NCI-H2029 treated with DMSO at 0.1 percent for 48 hours (cell line): ENCODE measurements at regions not wholly inside any gene's neighbourhood (a gene's known extent, or its start where the extent isn't known, plus 50 kb on each side); places are given as distances from the start of the nearest gene placed in this dataset.
"Not testable (repeated sequence)": the region's sequence is repeated elsewhere in the genome, so short reads cannot be mapped to it uniquely, and the experiment has no call there.

Experiments
- DNase-seq: peaks from one replicate; lab custom pipeline; 2025; lab: John Stamatoyannopoulos, UW

DNA sequence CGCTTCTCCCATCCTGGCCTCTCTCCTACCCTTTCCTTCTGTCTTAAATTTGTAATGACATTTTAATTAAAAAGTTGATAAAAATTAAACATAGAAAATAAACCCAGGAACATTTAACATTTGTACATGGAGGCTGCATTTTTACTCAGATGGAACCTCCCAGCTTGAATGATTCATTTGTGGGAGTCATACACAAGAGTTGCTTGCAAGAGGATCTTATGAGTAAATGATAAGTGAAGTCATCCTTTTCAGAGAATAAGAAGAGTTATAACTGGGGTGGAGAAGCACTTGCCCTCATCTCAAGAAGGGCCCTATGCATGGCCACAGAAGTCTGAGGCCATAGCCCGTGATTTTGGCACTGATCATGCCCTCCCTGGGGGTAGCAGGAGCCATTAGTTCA, 482.9 kb upstream of the BOD1L1 start:
- DNase-seq = no peak

DNA sequence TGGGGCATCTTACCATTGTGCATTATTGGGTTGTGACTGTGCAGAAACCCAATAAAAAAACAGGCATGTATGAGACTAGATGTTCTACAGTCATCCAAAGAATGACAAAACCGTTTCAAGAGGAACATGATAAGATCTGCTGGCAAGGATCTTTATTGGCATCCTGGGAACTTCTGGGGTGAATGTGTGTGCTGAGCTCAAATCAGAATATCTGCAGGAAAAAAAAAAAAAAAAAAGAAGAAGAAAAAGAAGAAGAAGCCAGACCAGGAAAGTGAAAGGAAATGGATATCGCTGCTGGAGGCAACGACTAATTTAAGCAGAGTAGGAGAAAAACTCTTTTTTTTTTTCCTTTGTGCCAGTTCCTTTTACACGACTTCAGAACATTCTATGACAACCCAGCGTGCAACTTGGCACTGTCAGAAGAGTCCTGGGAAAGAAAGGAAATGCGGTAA, 484.2 kb upstream of the BOD1L1 start:
- no peak for DNase-seq

DNA sequence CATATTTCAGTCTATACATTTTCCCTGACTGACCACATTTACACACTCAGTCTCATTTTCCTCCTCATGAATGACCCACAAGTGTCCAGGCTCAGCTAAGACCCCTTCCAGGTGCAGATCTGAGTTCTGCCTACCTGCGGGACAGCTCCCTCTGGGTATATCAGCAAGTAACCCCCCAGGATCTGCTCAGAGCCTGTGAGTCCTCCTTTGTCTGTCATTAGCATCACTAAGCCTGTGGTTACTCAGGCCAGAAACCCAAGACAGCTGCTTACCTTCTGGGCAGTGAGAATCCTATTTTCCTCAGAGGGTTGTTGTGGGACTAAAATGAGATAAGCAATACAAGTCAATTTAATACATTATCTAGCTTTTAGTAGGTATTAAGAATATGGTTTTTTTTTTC, 487.6 kb upstream of the BOD1L1 start:
- DNase-seq = no peak

DNA sequence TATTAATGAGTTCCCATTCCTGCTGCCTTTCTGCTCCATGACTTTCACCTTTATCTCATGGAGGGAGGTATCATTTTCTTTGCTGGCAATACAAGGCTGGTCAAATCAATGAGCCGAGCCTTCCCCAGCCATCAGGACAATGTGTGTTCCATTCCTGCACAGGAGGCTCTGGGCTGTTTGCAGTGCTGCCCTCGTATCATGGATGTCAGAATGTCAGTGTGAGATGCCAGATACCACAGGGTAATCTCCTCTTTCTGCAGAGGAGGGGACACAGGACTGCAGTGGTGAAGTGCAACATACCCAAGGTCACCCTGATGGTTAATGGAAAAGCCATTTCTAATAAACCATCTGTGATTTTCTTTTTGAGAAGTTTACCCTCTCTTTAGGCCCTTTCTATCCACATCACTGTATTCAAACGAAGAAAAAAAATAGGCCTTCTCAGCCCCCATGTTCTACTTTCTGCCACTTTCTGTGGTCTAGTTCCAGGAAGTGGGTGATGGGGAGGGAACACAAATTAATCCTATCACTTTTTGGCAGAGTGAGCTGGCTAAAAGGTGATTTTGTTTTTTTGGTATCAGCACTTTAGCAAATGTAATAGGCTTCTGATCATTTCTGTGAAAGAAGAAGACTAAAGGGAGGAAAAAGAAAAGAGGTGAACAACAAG, 490.2 kb upstream of the BOD1L1 start:
- DNase-seq = no peak

- no peak for DNase-seq
Observed at GRCh38 chr4:14124816-14125215, 497.3 kb upstream of the BOD1L1 start.

DNA sequence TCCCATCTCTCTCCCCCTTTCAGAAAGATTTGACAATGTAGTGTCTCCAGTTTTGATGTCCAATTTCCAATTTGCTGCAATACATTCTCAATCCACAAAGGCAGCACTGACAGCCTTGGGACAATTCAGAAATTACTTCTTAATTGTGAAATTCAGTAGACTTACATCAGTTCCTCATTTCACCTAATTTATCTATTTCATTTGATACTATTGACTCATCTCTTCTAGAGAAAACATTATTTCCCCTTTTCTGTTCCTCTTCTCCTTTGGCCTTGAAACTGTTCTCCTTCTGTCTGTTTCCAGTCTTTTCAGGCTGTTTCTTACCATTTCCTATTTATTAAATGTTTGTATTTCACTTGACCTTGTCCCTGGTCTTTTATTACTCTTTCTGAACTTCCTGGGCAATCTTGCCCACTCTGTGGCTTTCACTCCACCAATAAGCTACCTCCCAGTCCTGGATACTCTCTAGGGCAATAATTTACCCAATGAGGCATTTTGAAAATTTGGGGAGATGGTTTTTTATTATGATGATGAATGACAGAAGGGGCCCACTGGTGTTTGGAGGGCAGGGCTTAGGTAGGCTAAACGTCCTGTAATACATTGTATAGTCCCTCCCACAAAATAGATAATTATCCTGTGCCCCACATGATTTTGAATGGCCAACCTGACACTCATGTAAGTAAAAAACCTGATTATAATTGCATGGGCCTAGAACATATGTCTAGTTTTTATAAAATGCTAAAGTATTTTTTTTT, 498.0 kb upstream of the BOD1L1 start:
- DNase-seq = no peak

GRCh38 chr4:14130551-14130950, 503.0 kb upstream of the BOD1L1 start:
- DNase-seq = no peak

- DNase-seq = no peak
Observed at GRCh38 chr4:14131335-14131734, 503.8 kb upstream of the BOD1L1 start.

DNA sequence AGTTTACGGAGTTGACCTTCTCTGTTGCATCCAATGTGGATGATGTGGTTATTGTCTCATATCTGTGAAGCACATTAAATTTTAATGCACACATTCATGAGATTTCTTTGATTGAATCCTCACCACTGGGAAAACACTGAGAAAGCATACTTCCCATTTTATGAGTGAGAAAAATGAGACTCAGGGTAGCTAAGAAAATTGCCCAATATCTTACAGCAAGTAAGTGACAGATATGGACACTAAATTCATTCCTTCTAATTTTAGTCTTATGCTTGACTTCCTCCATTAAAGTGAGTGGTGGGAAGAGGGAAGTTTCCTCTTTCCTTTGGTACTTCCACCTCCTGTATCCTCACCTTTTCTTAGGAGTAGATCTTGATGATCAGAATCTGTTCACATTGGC, 504.8 kb upstream of the BOD1L1 start:
- DNase-seq = no peak

DNA sequence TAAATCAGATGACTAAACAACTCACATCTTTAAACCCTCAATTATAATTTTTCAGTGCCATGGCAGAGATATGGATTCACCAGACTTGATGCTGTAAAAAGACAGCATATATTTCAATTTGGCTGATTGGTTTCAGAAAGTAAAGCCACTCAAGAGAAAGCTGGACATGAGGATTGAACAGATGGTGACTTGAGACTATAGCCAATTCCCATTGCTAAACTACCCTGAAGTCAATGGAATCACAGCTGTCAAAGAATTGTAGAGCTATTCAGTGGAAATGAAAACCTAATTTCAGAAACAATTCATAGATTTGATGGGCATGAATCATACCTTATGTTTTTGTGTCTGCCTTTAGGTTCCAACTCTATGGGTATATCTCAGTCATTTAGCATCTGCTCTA, 510.6 kb upstream of the BOD1L1 start:
- DNase-seq = no peak

GRCh38 chr4:14143892-14144291, 516.4 kb upstream of the BOD1L1 start:
- DNase-seq = no peak

DNA sequence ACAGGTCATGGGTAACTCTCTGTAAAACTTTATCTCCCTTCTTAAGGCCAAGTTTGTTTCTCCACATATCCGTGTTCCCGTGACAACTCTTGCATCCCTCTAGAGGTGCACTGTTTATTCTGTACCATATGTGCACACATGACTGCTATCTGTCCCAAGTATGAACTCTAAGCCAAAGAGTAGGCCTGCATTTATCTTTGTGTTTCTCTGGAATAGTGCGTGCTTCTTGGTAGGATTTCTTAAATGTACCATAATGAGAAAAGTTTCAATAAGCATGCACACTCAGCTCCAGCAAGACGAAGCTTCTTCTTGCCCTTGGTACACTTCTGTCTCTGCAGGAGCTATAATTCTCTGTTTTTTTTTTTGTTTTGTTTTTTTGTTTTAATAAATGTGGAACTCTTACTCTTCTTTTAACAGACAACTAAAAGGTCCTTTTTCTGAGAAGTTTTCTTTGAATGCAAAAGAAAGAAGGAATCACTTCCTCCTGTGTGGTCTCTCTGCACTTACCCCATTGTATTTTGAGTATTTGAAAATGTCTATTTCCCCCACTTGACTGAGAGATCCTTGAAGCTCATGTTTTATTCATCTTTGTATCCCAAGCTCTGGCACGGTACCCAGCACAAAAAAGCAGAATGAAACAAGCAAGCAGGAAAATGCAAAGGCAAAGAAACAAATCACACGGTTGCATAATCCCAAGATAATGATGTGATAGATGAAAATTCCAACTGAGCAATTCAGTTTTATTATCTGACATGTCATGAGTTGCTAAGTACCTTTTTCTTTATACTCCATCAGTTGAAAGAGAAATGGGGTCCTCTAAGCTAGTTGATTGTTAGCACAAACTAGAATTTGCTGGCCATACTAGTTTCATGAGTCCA, 521.9 kb upstream of the BOD1L1 start:
- no peak for DNase-seq

GRCh38 chr4:14151101-14151500, 523.6 kb upstream of the BOD1L1 start:
- no peak for DNase-seq

- DNase-seq = no peak
Observed at GRCh38 chr4:14152834-14153519, 525.5 kb upstream of the BOD1L1 start.

DNA sequence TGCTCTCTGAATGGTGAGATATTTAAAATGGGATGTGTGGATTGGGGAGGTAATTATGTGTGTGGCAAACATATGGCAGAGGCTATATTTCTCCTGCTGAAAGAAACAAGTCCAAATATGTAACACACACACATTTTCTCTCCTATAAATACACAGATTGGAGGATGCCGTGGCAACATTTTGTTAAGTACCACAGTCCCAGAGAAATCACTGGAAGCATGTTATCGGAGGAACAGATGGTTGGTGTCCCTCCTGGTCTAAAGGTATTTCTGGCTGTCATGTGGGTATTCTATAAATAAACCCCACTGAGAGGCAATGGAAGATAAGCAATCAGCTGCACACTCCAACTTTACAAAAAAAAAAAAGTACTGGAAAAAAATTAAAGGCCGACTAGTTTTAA, 528.3 kb upstream of the BOD1L1 start:
- DNase-seq = no peak

- no peak for DNase-seq
Observed at GRCh38 chr4:14157262-14157661, 529.7 kb upstream of the BOD1L1 start.

GRCh38 chr4:14165222-14165920, 537.8 kb upstream of the BOD1L1 start:
- DNase-seq = no peak

DNA sequence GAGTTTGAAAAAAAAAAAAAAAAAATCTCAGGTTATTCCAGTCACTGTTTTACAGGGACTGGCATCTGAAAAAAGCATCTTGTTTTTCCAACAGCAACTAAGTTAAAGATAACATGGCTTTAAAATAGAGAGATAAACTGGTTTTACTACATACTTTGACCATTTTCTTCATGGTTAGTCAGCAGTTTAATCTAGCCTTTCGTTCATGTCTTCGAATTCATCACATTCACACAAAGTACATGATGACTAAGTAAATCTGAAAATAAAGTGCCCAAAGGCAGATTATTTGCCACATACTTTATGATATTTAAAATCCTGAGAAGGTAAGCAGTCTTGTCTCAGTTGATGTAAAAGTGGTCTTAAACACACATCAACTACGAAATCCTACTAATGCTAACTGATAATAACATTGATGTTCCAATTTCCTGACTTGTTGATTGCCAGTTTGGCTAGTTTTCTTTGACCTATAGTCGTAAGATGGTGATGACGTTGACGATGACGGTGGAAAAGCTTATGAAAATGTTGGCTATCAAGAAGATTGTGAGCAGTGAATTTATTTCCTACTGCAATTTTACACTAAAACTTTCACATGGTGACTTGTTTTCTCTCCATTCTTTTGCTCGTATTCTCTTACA, 540.5 kb upstream of the BOD1L1 start:
- DNase-seq = no peak

GRCh38 chr4:14168919-14169318, 541.4 kb upstream of the BOD1L1 start:
- DNase-seq = peak; percentile 25

- DNase-seq = no peak
Observed at GRCh38 chr4:14169460-14169859, 541.9 kb upstream of the BOD1L1 start.

DNA sequence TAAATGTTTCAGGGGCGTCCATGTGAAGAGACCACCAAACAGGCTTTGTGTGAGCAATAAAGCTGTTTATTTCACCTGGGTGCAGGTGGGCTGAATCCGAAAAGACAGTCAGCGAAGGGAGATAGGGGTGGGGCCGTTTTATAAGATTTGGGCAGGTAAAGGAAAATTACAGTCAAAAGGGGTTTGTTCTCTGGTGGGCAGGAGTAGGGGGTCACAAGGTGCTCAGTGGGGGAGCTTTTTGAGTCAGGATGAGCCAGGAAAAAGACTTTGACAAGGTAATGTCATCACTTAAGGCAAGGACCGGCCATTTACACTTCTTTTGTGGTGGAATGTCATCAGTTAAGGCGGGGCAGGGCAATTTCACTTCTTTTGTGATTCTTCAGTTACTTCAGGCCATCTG, 542.4 kb upstream of the BOD1L1 start:
- DNase-seq = not testable (repeated sequence)
